Suprapubic skin (tissue), 4 donors: ENCODE measurements at regions not wholly inside any gene's neighbourhood (a gene's known extent, or its start where the extent isn't known, plus 50 kb on each side); places are given as distances from the start of the nearest gene placed in this dataset.
A peak's percentile ranks its signal among the peaks of the same experiment; 100 is the strongest.

ENCODE experiments used
- DNase-seq, 2 donors: peaks; one replicate each; pipeline ENCODE4 v3.0.0-alpha.2; 2019; ENCODE audit warnings: low spot score in 2 of 2
- H3K27ac ChIP-seq: fragments of 200-600 bp; sonication (generic); one replicate; pipeline ENCODE4 v1.5.1; 2019
- H3K27me3 ChIP-seq: fragments of 200-600 bp; sonication (generic); one replicate; pipeline ENCODE4 v1.5.1; 2019
- H3K36me3 ChIP-seq: fragments of 200-600 bp; sonication (generic); one replicate; pipeline ENCODE4 v1.5.1; 2019
- H3K4me1 ChIP-seq: fragments of 200-600 bp; sonication (generic); one replicate; pipeline ENCODE4 v1.5.1; 2019
- H3K4me3 ChIP-seq: fragments of 200-600 bp; sonication (generic); one replicate; pipeline ENCODE4 v1.5.1; 2019; ENCODE audit warnings: mild to moderate bottlenecking
- H3K9me3 ChIP-seq: fragments of 200-600 bp; sonication (generic); one replicate; pipeline ENCODE4 v1.5.1; 2019
- CTCF ChIP-seq, 2 donors: fragments of 200-600 bp in 1 of 2; fragments of 450-650 bp in 1 of 2; sonication (generic) in 1 of 2; IDR thresholded peaks; one replicate each; pipeline ENCODE4 v1.5.1; 2016 to 2019; ENCODE audit warnings: antibody characterized with exemption in 2 of 2, mild to moderate bottlenecking in 1 of 2, moderate library complexity in 1 of 2
- EP300 ChIP-seq: sonication (generic); formaldehyde crosslinking; IDR thresholded peaks from one replicate; pipeline ENCODE4 v1.6.1; 2017; ENCODE audit warnings: antibody characterized with exemption
- POLR2A ChIP-seq, 2 donors: fragments of 450-650 bp; IDR thresholded peaks; one replicate each; pipeline ENCODE4 v1.6.1; 2017; ENCODE audit warnings: antibody characterized with exemption in 2 of 2, mild to moderate bottlenecking in 2 of 2, moderate library complexity in 2 of 2
- POLR2AphosphoS5 ChIP-seq, 3 donors: sonication (generic); formaldehyde crosslinking; IDR thresholded peaks; one replicate each; pipeline ENCODE4 v1.6.1; 2017; ENCODE audit warnings: antibody characterized with exemption in 3 of 3
- WGBS: methylation state at CpG from one replicate; pipeline ENCODE4 v1.1.5; 2018; 5-methylcytosine and 5-hydroxymethylcytosine counted together

GRCh38 chr18:23330423-23330822, 122.7 kb upstream of the RIOK3 start:
- no peak for DNase-seq
- Histone ChIP-seq H3K27ac (peak overlapping the region; percentile 72), H3K4me3 (peak overlapping the region; percentile 28), H3K9me3 (no peaks in the 10 kb centered on the region), H3K36me3 (no peaks in the 10 kb centered on the region), H3K27me3 (no peaks in the 10 kb centered on the region), H3K4me1 (peaks cover 10% of the 10 kb centered on the region)
- TF ChIP-seq POLR2AphosphoS5 (IDR thresholded peaks at IDR 0.05) (no peak), CTCF (IDR thresholded peaks at IDR 0.05) (no peak), EP300 (no peak), POLR2A (IDR thresholded peaks at IDR 0.05) (no peak)
- WGBS, result 59% methylated on average over 8 of the region's 8 CpGs

- WGBS, result 55% methylated on average over 22 of the region's 22 CpGs
- Histone ChIP-seq H3K27ac (peak overlapping the region; percentile 72), H3K4me3 (peak overlapping the region; percentile 28), H3K27me3 (no peaks in the 10 kb centered on the region), H3K4me1 (peaks cover 18% of the 10 kb centered on the region), H3K36me3 (no peaks in the 10 kb centered on the region), H3K9me3 (no peaks in the 10 kb centered on the region)
- no peak for DNase-seq
- TF ChIP-seq POLR2AphosphoS5 (IDR thresholded peaks at IDR 0.05) (no peak), CTCF (IDR thresholded peaks at IDR 0.05) (peak in 1 of 2 donors; percentile 7)
Observed at GRCh38 chr18:23331091-23331920, 121.8 kb upstream of the RIOK3 start.

GRCh38 chr18:23332356-23332755, 120.7 kb upstream of the RIOK3 start:
- no peaks in the 10 kb centered on the region for H3K36me3 ChIP-seq
- WGBS, result 96% methylated on average over 2 of the region's 2 CpGs
- H3K4me1 ChIP-seq, result peaks cover 21% of the 10 kb centered on the region
- no peak for DNase-seq
- H3K9me3 ChIP-seq, result no peaks in the 10 kb centered on the region
- H3K4me3 ChIP-seq, result no peak overlapping the region
- no peak overlapping the region for H3K27ac ChIP-seq
- no peak for TF ChIP-seq POLR2AphosphoS5 (IDR thresholded peaks at IDR 0.05)
- TF ChIP-seq EP300, result no peak
- TF ChIP-seq CTCF (IDR thresholded peaks at IDR 0.05), result no peak
- TF ChIP-seq POLR2A (IDR thresholded peaks at IDR 0.05), result no peak
- H3K27me3 ChIP-seq, result no peaks in the 10 kb centered on the region

GRCh38 chr18:23333827-23334226, 119.3 kb upstream of the RIOK3 start:
- H3K4me1 ChIP-seq, result peaks cover 21% of the 10 kb centered on the region
- H3K27me3 ChIP-seq, result no peaks in the 10 kb centered on the region
- H3K9me3 ChIP-seq, result no peaks in the 10 kb centered on the region
- DNase-seq, result no peak
- no peak overlapping the region for H3K27ac ChIP-seq
- H3K4me3 ChIP-seq, result no peak overlapping the region
- 43% methylated on average over 2 of the region's 2 CpGs for WGBS
- TF ChIP-seq POLR2AphosphoS5 (IDR thresholded peaks at IDR 0.05) (no peak), EP300 (no peak), POLR2A (IDR thresholded peaks at IDR 0.05) (no peak)
- H3K36me3 ChIP-seq, result no peaks in the 10 kb centered on the region

GRCh38 chr18:23334569-23334968, 118.5 kb upstream of the RIOK3 start:
- Histone ChIP-seq H3K4me3 (no peak overlapping the region), H3K9me3 (no peaks in the 10 kb centered on the region), H3K27ac (no peak overlapping the region), H3K4me1 (peaks cover 21% of the 10 kb centered on the region), H3K36me3 (no peaks in the 10 kb centered on the region), H3K27me3 (no peaks in the 10 kb centered on the region)
- no peak for DNase-seq
- TF ChIP-seq CTCF (IDR thresholded peaks at IDR 0.05), result no peak
- TF ChIP-seq EP300, result no peak
- no peak for TF ChIP-seq POLR2A (IDR thresholded peaks at IDR 0.05)
- TF ChIP-seq POLR2AphosphoS5 (IDR thresholded peaks at IDR 0.05), result no peak
- WGBS, result 93% methylated on average over 13 of the region's 13 CpGs
